Activated naive CD4-positive, alpha-beta T cell treated with anti-CD3 and anti-CD28 coated beads, Interleukin-2, amount 50 U/mL, for 24 hours (primary cell): ENCODE measurements at regions not wholly inside any gene's neighbourhood (a gene's known extent, or its start where the extent isn't known, plus 50 kb on each side); places are given as distances from the start of the nearest gene placed in this dataset.
"Not testable (repeated sequence)": the region's sequence is repeated elsewhere in the genome, so short reads cannot be mapped to it uniquely, and the experiment has no call there.

Experiments used
- H3K27ac Mint-ChIP-seq: one replicate; pipeline ENCODE4 v1.8.0; 2021; ENCODE audit warnings: mild to moderate bottlenecking, mixed read lengths
- H3K27me3 Mint-ChIP-seq: one replicate; pipeline ENCODE4 v1.8.0; 2021; ENCODE audit warnings: mixed read lengths
- H3K36me3 Mint-ChIP-seq: one replicate; pipeline ENCODE4 v1.8.0; 2021; ENCODE audit warnings: mixed read lengths
- H3K4me1 Mint-ChIP-seq: one replicate; pipeline ENCODE4 v1.8.0; 2021; ENCODE audit warnings: mixed read lengths
- H3K4me3 Mint-ChIP-seq: one replicate; pipeline ENCODE4 v1.8.0; 2021; ENCODE audit warnings: mild to moderate bottlenecking, mixed read lengths
- H3K9me3 Mint-ChIP-seq: one replicate; pipeline ENCODE4 v1.8.0; 2021; ENCODE audit warnings: mixed read lengths

DNA sequence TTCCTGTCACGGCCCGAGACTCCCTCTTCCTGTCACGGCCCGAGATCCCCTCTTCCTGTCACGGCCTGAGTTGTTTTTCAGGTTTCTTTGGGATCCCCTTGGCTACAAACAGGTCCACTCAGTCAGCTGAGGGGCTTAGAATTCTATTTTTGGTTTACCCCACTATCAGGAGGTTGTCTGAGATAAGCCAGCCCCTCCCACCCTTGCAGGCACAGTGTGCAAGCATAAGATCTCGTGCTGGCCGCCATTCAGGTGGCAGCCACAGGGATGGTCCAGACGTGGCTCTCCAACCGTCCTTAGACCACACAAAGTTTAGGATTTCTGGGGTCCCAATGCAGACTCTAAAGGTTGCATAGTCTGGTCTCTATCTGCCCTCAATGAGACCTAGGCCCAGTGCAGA lies 186.0 kb upstream of the PLCXD1 start:
- H3K27ac Mint-ChIP-seq, H3K27me3 Mint-ChIP-seq, H3K36me3 Mint-ChIP-seq, H3K4me1 Mint-ChIP-seq, H3K9me3 Mint-ChIP-seq: not testable (repeated sequence)
- peak overlapping the region; percentile 36 for H3K4me3 Mint-ChIP-seq
